GM18873 (cell line): ENCODE measurements at regions not wholly inside any gene's neighbourhood (a gene's known extent, or its start where the extent isn't known, plus 50 kb on each side); places are given as distances from the start of the nearest gene placed in this dataset.
"Not testable (repeated sequence)": the region's sequence is repeated elsewhere in the genome, so short reads cannot be mapped to it uniquely, and the experiment has no call there.

Experiments
- ATAC-seq: cut with Tn5 transposase; IDR thresholded peaks from one replicate; pipeline ENCODE4 v1.9.1; 2021; ENCODE audit warnings: mild to moderate bottlenecking, moderate library complexity, moderate number of reproducible peaks; ENCODE audit not compliant: unreplicated experiment, low FRiP score

- no peak for ATAC-seq
These were observed 276.7 kb upstream of the DYNLRB2 start for GRCh38 chr16:80263848-80264694.

GRCh38 chr16:80263181-80263823 lies 277.5 kb upstream of the DYNLRB2 start:
- ATAC-seq: no peak

GRCh38 chr16:80260906-80261311 lies 279.9 kb upstream of the DYNLRB2 start:
- no peak for ATAC-seq

- no peak for ATAC-seq
These were observed 281.4 kb upstream of the DYNLRB2 start for GRCh38 chr16:80259290-80259805.

GRCh38 chr16:80258407-80258806 lies 282.4 kb upstream of the DYNLRB2 start:
- ATAC-seq: no peak

- ATAC-seq: no peak
These were observed 285.8 kb upstream of the DYNLRB2 start for GRCh38 chr16:80254970-80255369.

- ATAC-seq: no peak
These were observed 287.1 kb upstream of the DYNLRB2 start for GRCh38 chr16:80253741-80254140.

- ATAC-seq: no peak
These were observed 290.4 kb upstream of the DYNLRB2 start for GRCh38 chr16:80250381-80250780.

GRCh38 chr16:80243303-80243702 lies 297.5 kb upstream of the DYNLRB2 start:
- ATAC-seq: not testable (repeated sequence)

- not testable (repeated sequence) for ATAC-seq
These were observed 298.5 kb upstream of the DYNLRB2 start for GRCh38 chr16:80242279-80242678.

- ATAC-seq: no peak
These were observed 307.5 kb upstream of the DYNLRB2 start for GRCh38 chr16:80233097-80233835.

- ATAC-seq: no peak
These were observed 308.9 kb upstream of the DYNLRB2 start for GRCh38 chr16:80231888-80232287.

GRCh38 chr16:80231121-80231520 lies 309.7 kb upstream of the DYNLRB2 start:
- ATAC-seq: no peak

- ATAC-seq: no peak
These were observed 310.3 kb upstream of the DYNLRB2 start for GRCh38 chr16:80230328-80231120.

GRCh38 chr16:80226499-80226898 lies 314.3 kb upstream of the DYNLRB2 start:
- ATAC-seq: no peak

- ATAC-seq: no peak
These were observed 330.0 kb upstream of the DYNLRB2 start for GRCh38 chr16:80210787-80211186.

GRCh38 chr16:80208743-80209142 lies 332.1 kb upstream of the DYNLRB2 start:
- ATAC-seq: no peak

- no peak for ATAC-seq
These were observed 332.8 kb upstream of the DYNLRB2 start for GRCh38 chr16:80208015-80208414.

- no peak for ATAC-seq
These were observed 337.0 kb upstream of the DYNLRB2 start for GRCh38 chr16:80203821-80204220.

GRCh38 chr16:80202831-80203413 lies 337.9 kb upstream of the DYNLRB2 start:
- no peak for ATAC-seq
